ENCODE measurements at regions not wholly inside any gene's neighbourhood (a gene's known extent, or its start where the extent isn't known, plus 50 kb on each side); places are given as distances from the start of the nearest gene placed in this dataset.

GRCh38 chr7:131953184-131953583 lies 396.8 kb upstream of the PODXL start:
- TF ChIP-seq NCOA2 (IDR thresholded peaks at IDR 0.05; ENCODE audit: partially characterized antibody in 2 of 2) (no peak), EZH2 (IDR thresholded peaks at IDR 0.05; ENCODE audit: borderline replicate concordance, low read depth, low read length) (no peak), CTCF (IDR thresholded peaks at IDR 0.05 in 2 of 3, conservative IDR thresholded peaks at IDR 0.05 in 1 of 3; ENCODE audit: insufficient read depth in 2 of 3, low read depth in 1 of 3, low read length in 3 of 3) (no peak), RAD21 (CRISPR knock-in tag; conservative IDR thresholded peaks at IDR 0.05 in 1 of 2, IDR thresholded peaks at IDR 0.05 in 1 of 2) (no peak), SAFB2 (IDR thresholded peaks at IDR 0.05; ENCODE audit: borderline replicate concordance, low read depth, low read length, severe bottlenecking) (no peak), FOSL1 (tag; conservative IDR thresholded peaks at IDR 0.05) (no peak), RCOR1 (IDR thresholded peaks at IDR 0.05; ENCODE audit: borderline replicate concordance in 1 of 2, low read depth in 2 of 2, low read length in 2 of 2) (no peak), ETS1 (conservative IDR thresholded peaks at IDR 0.05; ENCODE audit: control insufficient read depth, low read depth, low read length) (no peak)
- TF ChIP-seq, protein P1, sequence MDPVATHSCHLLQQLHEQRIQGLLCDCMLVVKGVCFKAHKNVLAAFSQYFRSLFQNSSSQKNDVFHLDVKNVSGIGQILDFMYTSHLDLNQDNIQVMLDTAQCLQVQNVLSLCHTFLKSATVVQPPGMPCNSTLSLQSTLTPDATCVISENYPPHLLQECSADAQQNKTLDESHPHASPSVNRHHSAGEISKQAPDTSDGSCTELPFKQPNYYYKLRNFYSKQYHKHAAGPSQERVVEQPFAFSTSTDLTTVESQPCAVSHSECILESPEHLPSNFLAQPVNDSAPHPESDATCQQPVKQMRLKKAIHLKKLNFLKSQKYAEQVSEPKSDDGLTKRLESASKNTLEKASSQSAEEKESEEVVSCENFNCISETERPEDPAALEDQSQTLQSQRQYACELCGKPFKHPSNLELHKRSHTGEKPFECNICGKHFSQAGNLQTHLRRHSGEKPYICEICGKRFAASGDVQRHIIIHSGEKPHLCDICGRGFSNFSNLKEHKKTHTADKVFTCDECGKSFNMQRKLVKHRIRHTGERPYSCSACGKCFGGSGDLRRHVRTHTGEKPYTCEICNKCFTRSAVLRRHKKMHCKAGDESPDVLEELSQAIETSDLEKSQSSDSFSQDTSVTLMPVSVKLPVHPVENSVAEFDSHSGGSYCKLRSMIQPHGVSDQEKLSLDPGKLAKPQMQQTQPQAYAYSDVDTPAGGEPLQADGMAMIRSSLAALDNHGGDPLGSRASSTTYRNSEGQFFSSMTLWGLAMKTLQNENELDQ (CRISPR knock-in tag; IDR thresholded peaks at IDR 0.05; ENCODE audit: borderline replicate concordance) = no peak
